SK-N-SH treated with all-trans-retinoic acid at 6 μM for 48 hours (cell line): ENCODE measurements at regions not wholly inside any gene's neighbourhood (a gene's known extent, or its start where the extent isn't known, plus 50 kb on each side); places are given as distances from the start of the nearest gene placed in this dataset.
"Not testable (repeated sequence)": the region's sequence is repeated elsewhere in the genome, so short reads cannot be mapped to it uniquely, and the experiment has no call there.

Source experiments
- ATAC-seq: fragments of 200-7000 bp; cut with Tn5 transposase; 3 replicates; pipeline ENCODE4 v1.9.1; 2020; ENCODE audit warnings: mild to moderate bottlenecking, moderate library complexity
- BACH2 ChIP-seq: fragments of 250-450 bp; sonication (Bioruptor Pico); IDR thresholded peaks from 2 replicates; pipeline ENCODE4 v1.9.0; 2021; ENCODE audit warnings: mild to moderate bottlenecking, borderline replicate concordance
- CREB5 ChIP-seq: fragments of 250-450 bp; sonication (Bioruptor Pico); IDR thresholded peaks from 2 replicates; pipeline ENCODE4 v1.5.1; 2020; ENCODE audit warnings: low read depth, mild to moderate bottlenecking, moderate library complexity
- CSDC2 ChIP-seq: fragments of 250-450 bp; sonication (Bioruptor Pico); IDR thresholded peaks from 2 replicates; pipeline ENCODE4 v1.5.0; 2020; ENCODE audit warnings: mild to moderate bottlenecking, moderate library complexity
- GLIS3 ChIP-seq: fragments of 250-450 bp; sonication (Bioruptor Pico); IDR thresholded peaks from 2 replicates; pipeline ENCODE4 v1.5.0; 2020; ENCODE audit warnings: mild to moderate bottlenecking, moderate library complexity
- ISL1 ChIP-seq: fragments of 250-450 bp; sonication (Bioruptor Pico); IDR thresholded peaks from 2 replicates; pipeline ENCODE4 v2.1.2; 2022; ENCODE audit warnings: mild to moderate bottlenecking, moderate library complexity
- OSR1 ChIP-seq: fragments of 250-450 bp; sonication (Bioruptor Pico); IDR thresholded peaks from 2 replicates; pipeline ENCODE4 v1.8.0; 2022; ENCODE audit warnings: moderate library complexity, mild to moderate bottlenecking, inconsistent platforms
- PATZ1 ChIP-seq: fragments of 250-450 bp; sonication (Bioruptor Pico); IDR thresholded peaks from 2 replicates; pipeline ENCODE4 v1.8.0; 2020; ENCODE audit warnings: mild to moderate bottlenecking, moderate library complexity, borderline replicate concordance
- PPARA ChIP-seq: fragments of 250-450 bp; sonication (Bioruptor Pico); IDR thresholded peaks from 2 replicates; pipeline ENCODE4 v1.5.0; 2020; ENCODE audit warnings: mild to moderate bottlenecking, borderline replicate concordance
- SNAI2 ChIP-seq: fragments of 250-450 bp; sonication (Bioruptor Pico); IDR thresholded peaks from 2 replicates; pipeline ENCODE4 v1.5.0; 2020; ENCODE audit warnings: mild to moderate bottlenecking, moderate library complexity
- TCF4 ChIP-seq: fragments of 250-450 bp; sonication (Bioruptor Pico); IDR thresholded peaks from 2 replicates; pipeline ENCODE4 v1.8.0; 2021; ENCODE audit warnings: mild to moderate bottlenecking, moderate library complexity, borderline replicate concordance
- TOX ChIP-seq: fragments of 250-450 bp; sonication (Bioruptor Pico); IDR thresholded peaks from 2 replicates; pipeline ENCODE4 v1.8.0; 2021; ENCODE audit warnings: mild to moderate bottlenecking, moderate library complexity, borderline replicate concordance
- TSHZ2 ChIP-seq: fragments of 250-450 bp; sonication (Bioruptor Pico); IDR thresholded peaks from 2 replicates; pipeline ENCODE4 v1.5.0; 2020; ENCODE audit warnings: mild to moderate bottlenecking, moderate library complexity
- ZC3H10 ChIP-seq: fragments of 250-450 bp; sonication (Bioruptor Pico); IDR thresholded peaks from 2 replicates; pipeline ENCODE4 v1.5.1; 2021; ENCODE audit warnings: mild to moderate bottlenecking, moderate library complexity
- ZFP3 ChIP-seq: fragments of 250-450 bp; sonication (Bioruptor Pico); IDR thresholded peaks from 2 replicates; pipeline ENCODE4 v1.5.0; 2020; ENCODE audit warnings: mild to moderate bottlenecking, moderate library complexity
- ZFP30 ChIP-seq: fragments of 450-650 bp; formaldehyde crosslinking; IDR thresholded peaks from 2 replicates; pipeline ENCODE4 v1.5.0; 2022; ENCODE audit warnings: mild to moderate bottlenecking, moderate library complexity
- TF ChIP-seq, protein P1 (sequence below): fragments of 250-450 bp; sonication (Bioruptor Pico); IDR thresholded peaks from 2 replicates; pipeline ENCODE4 v1.5.1; 2021; ENCODE audit warnings: mild to moderate bottlenecking, moderate library complexity
- TF ChIP-seq, protein P2 (sequence below): fragments of 250-450 bp; sonication (Bioruptor Pico); IDR thresholded peaks from 2 replicates; pipeline ENCODE4 v1.8.0; 2021; ENCODE audit warnings: low read depth, mild to moderate bottlenecking, moderate library complexity, borderline replicate concordance

- no peak for ATAC-seq
- no peak for TF ChIP-seq SNAI2
- TF ChIP-seq PPARA (CRISPR knock-in tag) = no peak
- no peak for TF ChIP-seq TSHZ2 (CRISPR knock-in tag)
- TF ChIP-seq, protein P1, sequence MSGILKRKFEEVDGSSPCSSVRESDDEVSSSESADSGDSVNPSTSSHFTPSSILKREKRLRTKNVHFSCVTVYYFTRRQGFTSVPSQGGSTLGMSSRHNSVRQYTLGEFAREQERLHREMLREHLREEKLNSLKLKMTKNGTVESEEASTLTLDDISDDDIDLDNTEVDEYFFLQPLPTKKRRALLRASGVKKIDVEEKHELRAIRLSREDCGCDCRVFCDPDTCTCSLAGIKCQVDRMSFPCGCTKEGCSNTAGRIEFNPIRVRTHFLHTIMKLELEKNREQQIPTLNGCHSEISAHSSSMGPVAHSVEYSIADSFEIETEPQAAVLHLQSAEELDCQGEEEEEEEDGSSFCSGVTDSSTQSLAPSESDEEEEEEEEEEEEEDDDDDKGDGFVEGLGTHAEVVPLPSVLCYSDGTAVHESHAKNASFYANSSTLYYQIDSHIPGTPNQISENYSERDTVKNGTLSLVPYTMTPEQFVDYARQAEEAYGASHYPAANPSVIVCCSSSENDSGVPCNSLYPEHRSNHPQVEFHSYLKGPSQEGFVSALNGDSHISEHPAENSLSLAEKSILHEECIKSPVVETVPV (CRISPR knock-in tag) = no peak
- TF ChIP-seq, all 23 proteins: peak for 0
These were observed 140.4 kb upstream of the ABI3BP start for GRCh38 chr3:101133652-101134051.

GRCh38 chr3:101133197-101133596 lies 140.0 kb upstream of the ABI3BP start:
- ATAC-seq = not testable (repeated sequence)

- TF ChIP-seq, protein P2, sequence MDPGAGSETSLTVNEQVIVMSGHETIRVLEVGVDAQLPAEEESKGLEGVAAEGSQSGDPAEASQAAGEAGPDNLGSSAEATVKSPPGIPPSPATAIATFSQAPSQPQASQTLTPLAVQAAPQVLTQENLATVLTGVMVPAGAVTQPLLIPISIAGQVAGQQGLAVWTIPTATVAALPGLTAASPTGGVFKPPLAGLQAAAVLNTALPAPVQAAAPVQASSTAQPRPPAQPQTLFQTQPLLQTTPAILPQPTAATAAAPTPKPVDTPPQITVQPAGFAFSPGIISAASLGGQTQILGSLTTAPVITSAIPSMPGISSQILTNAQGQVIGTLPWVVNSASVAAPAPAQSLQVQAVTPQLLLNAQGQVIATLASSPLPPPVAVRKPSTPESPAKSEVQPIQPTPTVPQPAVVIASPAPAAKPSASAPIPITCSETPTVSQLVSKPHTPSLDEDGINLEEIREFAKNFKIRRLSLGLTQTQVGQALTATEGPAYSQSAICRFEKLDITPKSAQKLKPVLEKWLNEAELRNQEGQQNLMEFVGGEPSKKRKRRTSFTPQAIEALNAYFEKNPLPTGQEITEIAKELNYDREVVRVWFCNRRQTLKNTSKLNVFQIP = no peak
- TF ChIP-seq PPARA (CRISPR knock-in tag) (no peak), ISL1 (CRISPR knock-in tag) (no peak), SNAI2 (no peak), TCF4 (CRISPR knock-in tag) (no peak), BACH2 (CRISPR knock-in tag) (no peak), PATZ1 (CRISPR knock-in tag) (no peak), TSHZ2 (CRISPR knock-in tag) (no peak), OSR1 (CRISPR knock-in tag) (no peak), ZC3H10 (CRISPR knock-in tag) (no peak), CSDC2 (CRISPR knock-in tag) (no peak), ZFP30 (CRISPR knock-in tag) (no peak), TOX (no peak), ZFP3 (no peak), CREB5 (CRISPR knock-in tag) (no peak), GLIS3 (no peak)
- TF ChIP-seq, protein P1 (CRISPR knock-in tag) = no peak
- no peak for ATAC-seq
These were observed 138.5 kb upstream of the ABI3BP start for GRCh38 chr3:101131767-101132166.
